WTC11 (cell line): ENCODE measurements at regions not wholly inside any gene's neighbourhood (a gene's known extent, or its start where the extent isn't known, plus 50 kb on each side); places are given as distances from the start of the nearest gene placed in this dataset.

Experiments
- ATAC-seq: fragments of 200-7000 bp; cut with Tn5 transposase; 2 replicates; pipeline ENCODE4 v1.10.0; 2021; ENCODE audit warnings: mild to moderate bottlenecking, moderate library complexity
- CTCF ChIA-PET: fragments of 300-600 bp; sonication (Branson Sonifier 250); formaldehyde crosslinking; loops from one replicate; lab custom pipeline; 2021; ENCODE audit warnings: antibody characterized with exemption; lab: Charles Lee
- POLR2A ChIA-PET: fragments of 350-600 bp; sonication (Branson Sonifier 250); formaldehyde crosslinking; loops from one replicate; lab custom pipeline; 2021; ENCODE audit warnings: antibody characterized with exemption; lab: Charles Lee
- DNase-seq: peaks from one replicate; pipeline ENCODE4 v3.0.0; 2021; ENCODE audit warnings: low spot score
- H3K27ac Mint-ChIP-seq: 2 replicates; pipeline ENCODE4 v1.8.0; 2021; ENCODE audit warnings: mixed read lengths
- H3K27me3 Mint-ChIP-seq: 2 replicates; pipeline ENCODE4 v1.8.0; 2021; ENCODE audit warnings: low read depth, mild to moderate bottlenecking, moderate library complexity, mixed read lengths
- H3K36me3 Mint-ChIP-seq: 2 replicates; pipeline ENCODE4 v1.8.0; 2021; ENCODE audit warnings: mixed read lengths
- H3K4me1 Mint-ChIP-seq: 2 replicates; pipeline ENCODE4 v1.8.0; 2022; ENCODE audit warnings: mixed read lengths
- H3K4me3 Mint-ChIP-seq: 2 replicates; pipeline ENCODE4 v1.8.0; 2021; ENCODE audit warnings: mild to moderate bottlenecking, moderate library complexity, mixed read lengths
- H3K9me3 Mint-ChIP-seq: 2 replicates; pipeline ENCODE4 v1.8.0; 2021; ENCODE audit warnings: mixed read lengths
- AFF4 ChIP-seq: sonication (generic); formaldehyde crosslinking; IDR thresholded peaks from 2 replicates; pipeline ENCODE4 v1.8.1; 2023; ENCODE audit warnings: mild to moderate bottlenecking, missing genetic modification reagents, borderline replicate concordance
- ATF3 ChIP-seq: sonication (generic); formaldehyde crosslinking; conservative IDR thresholded peaks from 2 replicates; pipeline ENCODE4 v1.8.1; 2022; ENCODE audit warnings: mild to moderate bottlenecking, missing genetic modification reagents
- CTCF ChIP-seq: fragments of 200-600 bp; IDR thresholded peaks from 2 replicates; pipeline ENCODE4 v1.8.0; 2022; ENCODE audit warnings: antibody characterized with exemption
- E2F4 ChIP-seq: sonication (generic); formaldehyde crosslinking; IDR thresholded peaks from 2 replicates; pipeline ENCODE4 v1.8.1; 2022; ENCODE audit warnings: low read depth, mild to moderate bottlenecking, moderate library complexity, missing genetic modification reagents, borderline replicate concordance
- E2F5 ChIP-seq: sonication (generic); formaldehyde crosslinking; IDR thresholded peaks from 2 replicates; pipeline ENCODE4 v1.8.1; 2022; ENCODE audit warnings: mild to moderate bottlenecking, moderate library complexity, missing genetic modification reagents
- GABPB1 ChIP-seq: sonication (generic); formaldehyde crosslinking; IDR thresholded peaks from 2 replicates; pipeline ENCODE4 v1.8.1; 2023; ENCODE audit warnings: mild to moderate bottlenecking, missing genetic modification reagents
- IRF1 ChIP-seq: sonication (generic); formaldehyde crosslinking; IDR thresholded peaks from 2 replicates; pipeline ENCODE4 v1.8.0; 2023; ENCODE audit warnings: missing genetic modification reagents
- MLX ChIP-seq: sonication (generic); formaldehyde crosslinking; IDR thresholded peaks from 2 replicates; pipeline ENCODE4 v1.8.1; 2023; ENCODE audit warnings: mild to moderate bottlenecking, missing genetic modification reagents, moderate library complexity
- MYBL2 ChIP-seq: sonication (generic); formaldehyde crosslinking; IDR thresholded peaks from 2 replicates; pipeline ENCODE4 v1.8.1; 2023; ENCODE audit warnings: mild to moderate bottlenecking, moderate library complexity, missing genetic modification reagents
- OVOL2 ChIP-seq: fragments of 250-450 bp; sonication (Bioruptor Pico); IDR thresholded peaks from 2 replicates; pipeline ENCODE4 v1.9.0; 2021; ENCODE audit warnings: mild to moderate bottlenecking, borderline replicate concordance
- PREB ChIP-seq: sonication (generic); formaldehyde crosslinking; IDR thresholded peaks from 2 replicates; pipeline ENCODE4 v1.8.1; 2022; ENCODE audit warnings: mild to moderate bottlenecking, missing genetic modification reagents, moderate library complexity, borderline replicate concordance
- RELA ChIP-seq: sonication (generic); formaldehyde crosslinking; IDR thresholded peaks from 2 replicates; pipeline ENCODE4 v1.8.1; 2022; ENCODE audit warnings: missing genetic modification reagents, mild to moderate bottlenecking, borderline replicate concordance
- SMAD3 ChIP-seq: sonication (generic); formaldehyde crosslinking; IDR thresholded peaks from 2 replicates; pipeline ENCODE4 v1.8.0; 2022; ENCODE audit warnings: missing genetic modification reagents, mild to moderate bottlenecking, borderline replicate concordance
- SP1 ChIP-seq: sonication (generic); formaldehyde crosslinking; conservative IDR thresholded peaks from 2 replicates; pipeline ENCODE4 v1.8.1; 2022; ENCODE audit warnings: missing genetic modification reagents
- USF2 ChIP-seq: sonication (generic); formaldehyde crosslinking; IDR thresholded peaks from 2 replicates; pipeline ENCODE4 v1.8.1; 2023; ENCODE audit warnings: mild to moderate bottlenecking, missing genetic modification reagents, moderate library complexity
- ZNF121 ChIP-seq: sonication (generic); formaldehyde crosslinking; IDR thresholded peaks from 2 replicates; pipeline ENCODE4 v1.8.0; 2023; ENCODE audit warnings: missing genetic modification reagents
- ZNF138 ChIP-seq: sonication (generic); formaldehyde crosslinking; conservative IDR thresholded peaks from 2 replicates; pipeline ENCODE4 v1.8.1; 2022; ENCODE audit warnings: mild to moderate bottlenecking, moderate library complexity, missing genetic modification reagents
- ZNF263 ChIP-seq: sonication (generic); formaldehyde crosslinking; IDR thresholded peaks from 2 replicates; pipeline ENCODE4 v1.8.1; 2022; ENCODE audit warnings: low read depth, mild to moderate bottlenecking, moderate library complexity, missing genetic modification reagents
- ZSCAN18 ChIP-seq: fragments of 250-450 bp; sonication (Bioruptor Pico); IDR thresholded peaks from 2 replicates; pipeline ENCODE4 v2.1.2; 2022; ENCODE audit warnings: mild to moderate bottlenecking, moderate library complexity

- TF ChIP-seq AFF4 (CRISPR knock-in tag) = no peak
- TF ChIP-seq E2F5 (CRISPR knock-in tag) = no peak
- TF ChIP-seq MYBL2 (CRISPR knock-in tag) = no peak
- no peak for TF ChIP-seq OVOL2
- TF ChIP-seq ZNF138 (CRISPR knock-in tag) = no peak
- no peak for TF ChIP-seq CTCF
These were observed 116.6 kb downstream of the QRSL1 start (continued) for GRCh38 chr6:106745824-106746582.

GRCh38 chr6:106745197-106745770 lies 115.9 kb downstream of the QRSL1 start:
- DNase-seq = no peak
- Mint-ChIP-seq H3K27ac (no peak overlapping the region), H3K4me1 (peaks cover 29% of the 10 kb centered on the region), H3K27me3 (no peaks in the 10 kb centered on the region), H3K36me3 (peaks cover 27% of the 10 kb centered on the region), H3K9me3 (peaks cover 41% of the 10 kb centered on the region), H3K4me3 (no peak overlapping the region)
- no peak for ATAC-seq
- CTCF ChIA-PET = no interaction called here
- POLR2A ChIA-PET = no interaction called here
- TF ChIP-seq IRF1 (CRISPR knock-in tag) (no peak), ZNF263 (CRISPR knock-in tag) (no peak), GABPB1 (CRISPR knock-in tag) (no peak), ZSCAN18 (CRISPR knock-in tag) (no peak), ZNF121 (CRISPR knock-in tag) (no peak), PREB (no peak), ATF3 (no peak), RELA (CRISPR knock-in tag) (no peak), SP1 (no peak), E2F4 (CRISPR knock-in tag) (no peak), USF2 (no peak), MLX (CRISPR knock-in tag) (no peak), SMAD3 (no peak)
